NCI-H187 (cell line): ENCODE measurements at regions not wholly inside any gene's neighbourhood (a gene's known extent, or its start where the extent isn't known, plus 50 kb on each side); places are given as distances from the start of the nearest gene placed in this dataset.
"Not testable (repeated sequence)": the region's sequence is repeated elsewhere in the genome, so short reads cannot be mapped to it uniquely, and the experiment has no call there.

Experiments
- DNase-seq, 2 experiments: peaks; one replicate each; lab custom pipeline; 2025; lab: John Stamatoyannopoulos, UW

GRCh38 chr17:63293323-63294075 lies 152.6 kb downstream of the CYB561 start:
- DNase-seq, result no peak

DNA sequence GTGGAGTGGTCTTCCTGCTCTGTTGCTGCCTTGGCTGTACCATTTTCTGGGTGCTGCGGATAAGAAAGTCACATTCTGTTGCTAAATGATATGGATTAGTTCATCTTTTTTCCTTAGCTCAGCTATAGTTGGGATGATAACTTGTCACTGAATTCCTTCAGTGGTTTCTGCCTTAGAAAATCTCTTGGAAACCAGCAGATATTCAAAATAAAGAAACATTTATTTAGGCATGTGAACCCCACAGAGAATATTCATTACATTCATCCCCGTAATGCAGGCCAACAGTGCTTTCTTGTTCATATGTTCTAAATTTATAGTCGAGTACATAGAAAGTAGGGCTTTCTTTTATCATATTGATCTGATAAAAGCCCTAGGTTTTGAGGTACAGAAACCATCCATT lies 151.3 kb downstream of the CYB561 start:
- no peak for DNase-seq

DNA sequence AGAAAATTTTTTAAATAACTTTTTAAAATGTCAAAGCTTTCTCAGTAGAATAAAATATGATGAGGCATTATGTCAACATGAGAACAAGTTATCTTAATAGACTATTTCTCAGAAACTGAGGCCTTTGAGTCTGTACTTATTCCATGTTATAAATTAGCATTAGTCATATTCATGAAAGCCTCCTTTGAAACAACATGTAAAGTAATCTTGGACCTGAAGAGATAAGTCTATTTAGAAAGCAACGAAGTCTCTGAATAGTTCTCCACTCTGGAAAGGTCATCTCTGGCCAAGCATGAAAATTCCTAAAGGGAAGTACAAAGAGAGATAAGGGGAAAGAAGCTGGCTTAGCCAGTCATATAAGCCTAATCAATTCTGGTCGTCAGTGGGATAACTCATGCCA lies 150.8 kb downstream of the CYB561 start:
- DNase-seq, result no peak

- no peak for DNase-seq
Measured at GRCh38 chr17:63295839-63296590, 150.1 kb downstream of the CYB561 start.

DNA sequence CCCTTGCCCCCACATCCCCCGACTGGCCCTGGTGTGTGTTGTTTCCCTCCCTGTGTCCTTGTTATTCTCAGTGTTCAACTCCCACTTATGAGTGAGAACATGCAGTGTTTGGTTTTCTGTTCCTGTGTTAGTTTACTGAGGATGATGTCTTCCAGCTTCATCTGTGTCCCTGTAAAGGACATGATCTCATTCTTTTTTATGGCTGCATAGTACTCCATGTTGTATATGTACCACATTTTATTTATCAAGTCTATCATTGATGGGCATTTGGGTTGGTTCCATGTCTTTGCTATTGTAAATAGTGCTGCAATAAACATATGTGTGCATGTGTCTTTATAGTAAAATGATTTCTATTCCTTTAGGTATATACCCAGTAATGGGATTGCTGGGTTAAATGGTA lies 147.2 kb downstream of the CYB561 start:
- not testable (repeated sequence) for DNase-seq

- no peak for DNase-seq
Measured at GRCh38 chr17:63304704-63305261, 141.3 kb downstream of the CYB561 start.

- DNase-seq, result no peak
Measured at GRCh38 chr17:63305857-63306256, 140.2 kb downstream of the CYB561 start.

- DNase-seq, result no peak
Measured at GRCh38 chr17:63306855-63307254, 139.3 kb downstream of the CYB561 start.

DNA sequence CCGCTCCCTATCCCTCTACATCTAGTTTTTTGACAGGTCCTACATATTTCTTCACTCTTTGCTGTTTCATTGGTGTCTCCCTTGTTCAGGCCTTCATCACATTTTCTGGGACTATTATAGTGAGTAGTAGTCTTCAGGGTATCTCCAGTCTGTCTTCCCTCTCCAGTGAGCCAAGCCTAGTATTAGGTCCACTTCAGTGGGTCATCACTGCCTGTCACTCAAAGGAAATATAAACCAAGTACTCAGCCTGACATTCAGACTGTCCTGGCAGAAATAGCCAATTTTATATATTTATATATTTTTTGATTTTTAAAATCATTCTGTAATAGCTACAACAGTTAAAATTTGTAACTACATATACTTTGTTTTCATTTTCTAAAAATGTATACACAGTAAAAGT lies 137.8 kb downstream of the CYB561 start:
- no peak for DNase-seq

- no peak for DNase-seq
Measured at GRCh38 chr17:63309021-63309420, 137.1 kb downstream of the CYB561 start.

- no peak for DNase-seq
Measured at GRCh38 chr17:63311416-63311937, 134.6 kb downstream of the CYB561 start.

- no peak for DNase-seq
Measured at GRCh38 chr17:63314761-63315160, 131.3 kb downstream of the CYB561 start.

GRCh38 chr17:63316100-63316499 lies 130.0 kb downstream of the CYB561 start:
- no peak for DNase-seq

DNA sequence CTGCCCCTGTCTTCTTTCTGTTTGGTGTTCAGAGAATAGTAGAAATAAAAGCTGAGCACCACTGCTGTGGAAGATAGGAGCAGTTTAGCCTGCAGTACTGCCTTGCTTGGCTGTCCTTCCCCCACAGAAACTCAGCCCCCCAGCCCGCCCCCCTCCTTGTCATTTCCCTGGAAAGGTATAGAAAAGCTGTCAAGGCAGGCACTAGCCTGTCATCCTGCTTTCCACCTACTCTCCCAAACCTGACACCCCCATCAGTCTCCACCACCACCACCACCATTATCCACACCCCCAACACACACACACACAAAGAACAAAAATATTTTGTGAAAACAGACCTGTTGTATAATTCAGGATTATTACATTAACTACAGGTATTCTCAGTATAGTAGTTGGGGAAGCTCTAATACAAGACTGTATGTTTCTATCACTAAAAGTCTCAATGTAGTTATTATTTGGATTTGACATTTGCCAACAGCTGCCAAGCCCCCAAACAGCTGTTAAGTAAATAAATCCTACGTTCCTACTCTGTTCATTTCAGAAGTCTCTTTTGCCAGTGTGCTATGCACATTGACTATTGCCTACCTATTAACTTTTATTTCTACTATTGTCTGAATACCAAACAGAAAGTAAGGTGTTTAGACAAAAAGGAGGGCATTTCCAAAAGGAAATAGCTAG lies 128.8 kb downstream of the CYB561 start:
- no peak for DNase-seq

DNA sequence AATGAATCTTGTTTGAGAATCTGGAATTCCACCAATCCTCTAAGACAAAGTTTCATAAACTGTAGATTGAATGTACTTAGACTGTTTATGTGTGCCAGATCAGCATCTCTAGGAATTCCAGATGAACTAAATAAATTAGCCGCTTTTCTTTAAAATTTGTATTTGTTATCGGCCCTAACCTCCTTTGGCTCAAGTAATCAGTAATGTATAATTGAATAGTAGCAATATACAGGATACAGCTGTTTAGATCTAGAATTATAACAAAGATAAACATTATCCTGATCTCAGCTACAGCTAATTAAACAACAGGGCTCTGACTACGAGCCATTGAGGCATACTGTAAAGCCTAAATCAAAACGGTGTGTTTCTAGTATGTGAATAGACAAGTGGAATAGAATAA lies 120.3 kb downstream of the CYB561 start:
- no peak for DNase-seq

DNA sequence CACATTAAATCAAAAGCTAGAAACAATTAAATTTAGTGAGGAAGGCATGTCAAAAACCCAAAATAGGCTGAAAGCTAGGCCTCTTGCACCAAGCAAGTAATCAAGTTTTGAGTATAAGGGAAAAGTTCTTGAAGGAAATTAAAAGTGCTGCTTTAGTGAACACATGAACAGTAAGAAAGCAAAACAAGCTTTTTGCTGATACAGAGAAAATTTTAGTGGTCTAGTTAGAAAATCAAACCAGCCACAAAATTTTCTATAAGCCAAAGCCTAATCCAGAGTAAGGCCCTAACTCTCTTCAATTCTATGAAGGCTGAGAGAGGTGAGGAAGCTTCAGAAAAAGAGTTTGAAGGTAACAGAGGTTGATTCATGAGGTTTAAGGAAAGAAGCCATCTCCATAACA lies 116.2 kb downstream of the CYB561 start:
- no peak for DNase-seq

DNA sequence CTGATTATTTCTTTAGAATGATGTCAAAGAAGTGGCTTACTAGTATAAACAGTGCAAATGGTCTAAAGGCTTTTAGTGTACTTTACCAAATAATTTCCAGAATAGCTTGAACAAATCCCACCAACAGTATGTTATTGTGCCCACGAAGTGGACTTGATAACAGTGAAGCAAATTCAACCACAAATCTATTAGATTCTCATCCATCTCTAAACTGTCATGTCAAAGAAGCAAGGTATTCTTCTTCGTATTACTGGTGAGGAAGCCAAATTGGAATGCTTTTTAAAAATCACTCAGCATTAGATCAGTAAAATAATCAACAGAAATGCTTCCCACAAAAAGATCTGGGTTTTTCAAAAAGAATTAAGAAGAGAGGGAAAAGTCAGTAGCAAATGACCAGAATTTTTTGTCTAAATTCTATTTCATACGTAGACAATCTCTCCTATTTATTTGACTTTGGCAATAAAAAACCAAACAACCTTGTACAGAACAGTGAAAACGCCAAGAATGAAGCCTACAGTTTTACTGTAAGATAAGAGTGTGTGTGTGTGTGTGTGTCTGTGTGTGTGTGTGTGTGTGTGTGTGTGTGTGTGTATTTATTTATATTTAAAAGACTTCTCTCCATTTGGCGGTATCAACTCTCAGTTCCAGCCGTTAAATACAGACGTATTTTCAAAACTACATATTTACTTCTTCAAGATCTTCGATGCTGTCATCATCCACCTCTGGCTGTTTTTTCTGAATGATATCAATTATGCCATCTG lies 114.6 kb downstream of the CYB561 start:
- DNase-seq, result no peak

GRCh38 chr17:63332286-63332685 lies 113.8 kb downstream of the CYB561 start:
- no peak for DNase-seq

DNA sequence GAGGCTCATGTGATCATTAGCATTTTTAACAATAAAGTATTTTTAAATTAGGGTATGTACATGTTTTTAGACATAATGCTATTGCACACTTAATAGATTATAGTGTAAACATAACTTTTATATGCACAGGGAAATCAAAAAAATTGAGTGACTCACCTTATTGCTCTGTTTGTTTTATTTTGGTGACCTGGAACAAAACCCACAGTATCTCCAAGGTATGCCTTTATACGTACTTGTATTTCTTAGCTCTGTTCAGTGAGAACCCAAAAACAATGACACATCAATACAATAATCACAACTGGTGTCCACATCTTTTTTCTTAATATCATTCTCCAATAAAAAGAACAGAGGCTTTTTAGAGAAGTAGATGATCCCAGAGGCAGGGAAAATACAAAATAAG lies 112.2 kb downstream of the CYB561 start:
- DNase-seq, result no peak

- DNase-seq, result no peak
Measured at GRCh38 chr17:63335831-63336230, 110.3 kb downstream of the CYB561 start.

DNA sequence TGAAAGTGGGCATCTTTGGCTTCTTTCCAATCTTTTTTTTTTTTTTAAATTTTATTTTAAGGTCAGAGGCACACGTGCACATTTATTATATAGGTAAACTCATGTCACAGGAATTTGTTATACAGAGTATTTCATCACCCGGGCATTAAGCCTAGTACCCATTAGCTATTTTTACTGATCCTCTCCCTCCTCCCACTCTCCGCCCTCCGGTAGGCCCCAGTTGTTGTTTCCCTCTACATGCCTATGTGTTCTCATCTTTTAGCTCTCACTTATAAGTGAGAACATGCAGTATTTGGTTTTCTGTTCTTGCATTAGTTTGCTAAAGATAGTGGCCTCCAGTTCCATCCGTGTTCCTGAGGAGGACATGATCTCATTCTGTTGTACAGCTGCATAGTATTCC lies 108.5 kb downstream of the CYB561 start:
- no peak for DNase-seq

GRCh38 chr17:63338272-63338671 lies 107.8 kb downstream of the CYB561 start:
- DNase-seq, result no peak
